ENCODE measurements at regions not wholly inside any gene's neighbourhood (a gene's known extent, or its start where the extent isn't known, plus 50 kb on each side); places are given as distances from the start of the nearest gene placed in this dataset.

DNA sequence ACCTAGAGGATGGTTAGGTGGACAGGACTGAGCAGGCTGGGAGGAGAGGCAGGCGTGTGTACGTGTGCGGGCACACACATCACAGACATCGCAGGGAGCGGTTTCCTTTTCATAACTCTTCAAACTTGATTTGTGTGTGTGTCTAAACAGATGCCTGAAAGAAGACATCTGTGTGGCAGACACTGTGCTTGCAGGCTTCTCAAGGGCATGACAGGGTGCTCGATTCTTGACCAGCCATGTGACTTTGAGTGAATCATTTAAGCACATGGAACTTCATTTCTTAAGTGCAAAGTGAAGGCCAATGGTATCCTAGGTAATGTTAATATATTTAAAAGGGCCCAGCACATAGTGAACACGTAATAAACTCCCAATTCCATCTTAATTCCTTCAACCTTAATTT is 186.5 kb downstream of the SCP2D1 start:
- no peak for DNase-seq

DNA sequence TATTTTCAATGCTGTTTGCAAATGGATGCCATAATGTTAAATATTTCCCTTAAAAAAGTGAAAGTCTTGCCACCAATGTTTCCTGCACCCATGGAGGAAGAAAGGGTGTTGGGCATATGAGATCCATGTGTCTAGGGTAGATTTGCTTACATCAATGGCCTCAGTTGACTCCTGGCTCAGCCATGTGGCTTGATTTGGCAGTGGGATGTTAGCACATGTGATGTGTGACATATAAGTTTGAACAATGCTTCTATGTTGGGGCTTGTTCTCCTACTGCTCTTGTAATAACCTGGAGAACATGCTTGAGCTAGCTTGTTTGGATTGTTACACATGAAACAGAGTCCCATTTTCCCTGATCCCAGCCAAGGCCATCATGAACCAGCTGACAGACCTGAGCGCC is 187.6 kb downstream of the SCP2D1 start:
- no peak for DNase-seq

DNA sequence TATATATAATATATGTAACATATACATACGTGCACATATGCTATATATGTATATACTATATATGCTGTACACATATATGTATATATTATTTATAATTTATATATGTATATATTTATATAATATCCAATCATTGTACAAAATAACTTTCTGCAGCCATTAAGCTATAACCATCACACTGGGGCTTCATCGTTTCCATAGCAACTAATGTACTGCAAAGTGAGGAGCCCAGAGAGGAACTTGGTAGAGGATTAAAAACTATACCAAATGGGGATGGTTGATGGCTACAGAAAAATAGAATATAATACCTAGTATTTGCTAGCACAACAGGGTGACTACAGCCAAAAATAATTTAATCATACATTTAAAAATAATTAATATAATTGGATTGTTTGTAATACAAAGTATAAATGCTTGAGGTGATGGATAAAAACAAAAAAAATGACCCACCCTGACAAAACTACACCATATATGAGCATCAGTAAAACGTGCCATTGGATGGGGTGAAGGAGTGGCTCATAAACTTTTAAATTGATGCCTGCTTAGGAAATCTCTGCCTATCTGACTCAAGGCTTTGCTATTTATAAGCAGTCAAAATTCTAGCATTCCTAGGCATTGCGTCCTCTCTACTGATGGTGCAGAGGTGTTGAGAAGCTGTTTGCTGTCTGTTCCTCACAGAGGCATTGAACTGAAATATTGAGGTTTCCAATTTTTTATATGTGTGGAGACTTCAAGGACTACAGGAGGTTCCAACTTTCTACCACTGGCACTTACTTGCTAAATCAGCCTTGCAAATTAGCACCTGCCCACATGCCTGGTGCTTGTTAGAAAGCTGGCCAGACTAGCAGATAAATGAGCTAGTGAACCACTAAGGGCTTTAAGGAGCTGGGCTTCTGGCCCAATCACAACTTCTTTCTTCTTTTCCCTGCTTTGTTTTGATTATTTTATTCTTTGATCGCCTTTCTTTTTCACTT is 190.1 kb downstream of the SCP2D1 start:
- no peak for DNase-seq

DNA sequence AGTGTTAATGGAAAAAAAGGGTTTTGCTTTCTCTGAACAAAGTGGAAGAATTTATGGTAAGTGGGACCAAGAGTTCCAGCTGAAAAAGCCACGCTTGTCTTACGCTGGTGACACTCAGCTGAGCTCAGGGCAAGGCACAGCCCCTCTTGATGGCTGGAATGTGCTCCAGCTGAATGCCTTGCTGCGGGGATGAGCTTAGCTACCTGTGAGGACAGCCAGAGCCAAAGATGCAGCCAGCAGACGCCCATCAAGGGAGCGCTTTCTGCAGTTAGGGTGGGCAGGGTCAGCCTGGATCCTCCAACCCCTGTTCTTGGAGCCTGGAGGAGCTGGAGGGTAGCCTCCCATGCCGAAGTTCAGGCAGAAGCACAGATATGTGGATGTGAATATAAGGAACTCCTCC is 191.4 kb downstream of the SCP2D1 start:
- DNase-seq: no peak

DNA sequence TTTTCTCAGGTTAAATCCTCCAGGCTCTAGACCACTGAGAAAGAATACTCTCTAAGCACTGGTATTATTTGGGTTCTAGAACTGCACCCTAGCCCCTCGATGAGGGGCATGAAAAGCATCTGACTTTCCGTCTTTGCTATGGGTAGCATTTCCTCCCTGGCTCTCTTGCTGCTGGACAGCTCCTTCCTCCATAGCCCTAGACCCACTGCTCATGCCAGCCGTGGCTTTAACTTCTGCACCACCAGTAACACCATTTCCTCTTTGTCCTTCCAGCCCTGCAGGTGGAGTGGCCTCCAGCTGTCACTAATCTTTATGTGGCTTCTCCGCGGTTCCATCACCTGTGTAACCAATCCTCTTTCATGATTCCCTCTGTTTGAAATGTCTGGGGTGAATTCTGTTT is 194.9 kb downstream of the SCP2D1 start:
- no peak for DNase-seq

DNA sequence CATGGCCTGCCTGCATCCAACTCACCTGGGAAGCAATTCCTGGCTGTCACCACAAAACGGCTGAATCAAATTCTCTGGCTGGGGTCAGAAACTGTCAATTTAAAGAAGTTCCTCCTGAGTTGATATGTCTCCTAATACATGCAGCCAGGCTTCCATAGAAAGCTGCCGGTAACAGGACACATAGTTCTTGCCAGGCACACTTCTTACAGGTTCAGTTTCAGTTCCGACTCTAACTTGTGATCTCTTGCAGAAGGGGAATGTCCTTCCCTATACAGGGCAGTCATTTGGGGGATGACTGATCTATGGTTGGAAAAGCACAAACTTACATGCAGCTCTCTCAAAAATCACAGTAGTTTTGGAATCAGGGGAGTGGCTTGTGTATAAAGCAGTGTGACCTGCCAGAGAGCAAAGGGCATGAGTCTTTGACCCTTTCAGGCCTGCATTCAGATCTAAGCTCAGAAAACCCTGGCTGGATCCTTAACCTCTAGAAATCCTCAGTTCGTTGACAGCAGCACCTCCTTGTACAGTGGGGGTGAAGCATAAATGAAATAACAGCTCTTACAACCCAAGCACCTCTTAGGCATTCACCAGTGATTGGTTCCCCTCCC is 195.6 kb downstream of the SCP2D1 start:
- DNase-seq: no peak

DNA sequence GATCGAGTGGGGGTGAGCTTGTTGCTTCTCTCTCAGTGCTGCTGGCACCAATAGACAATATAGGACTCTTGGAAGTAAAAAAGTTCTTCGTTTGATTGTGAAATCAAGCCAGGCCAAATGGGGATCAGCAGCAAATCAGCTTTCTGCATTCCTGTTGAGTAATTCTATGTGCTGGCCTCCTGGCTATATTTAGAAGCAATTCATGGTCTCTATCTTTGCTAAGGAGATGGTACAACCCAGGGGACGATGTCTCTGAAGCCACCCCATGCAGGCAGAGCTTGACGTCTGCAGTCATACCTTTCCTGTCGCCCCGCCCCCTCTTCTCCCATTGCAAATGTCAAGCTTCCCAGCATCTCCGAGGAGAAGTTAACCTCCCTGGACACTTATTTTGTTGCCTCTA is 199.1 kb downstream of the SCP2D1 start:
- DNase-seq: no peak

DNA sequence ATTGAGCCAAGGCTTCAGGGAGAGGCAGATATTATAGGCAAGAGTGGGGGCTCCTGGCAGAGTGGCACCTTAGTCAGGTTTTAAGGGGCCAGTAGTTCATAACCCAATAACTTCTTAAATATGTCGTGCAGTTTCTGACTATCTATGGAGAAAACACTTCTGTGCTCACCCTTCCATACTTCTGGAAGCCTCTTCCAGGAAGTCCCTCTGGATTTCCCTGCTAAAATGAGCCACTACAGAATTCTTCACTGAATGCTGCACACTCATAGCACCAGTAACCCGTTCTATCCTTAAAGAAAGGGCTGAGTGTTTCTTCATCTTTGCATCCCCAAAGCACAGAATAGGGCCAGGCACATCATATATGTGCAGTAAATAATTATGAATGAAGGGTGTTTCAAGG is 198.5 kb upstream of the SLC24A3 start:
- no peak for DNase-seq

DNA sequence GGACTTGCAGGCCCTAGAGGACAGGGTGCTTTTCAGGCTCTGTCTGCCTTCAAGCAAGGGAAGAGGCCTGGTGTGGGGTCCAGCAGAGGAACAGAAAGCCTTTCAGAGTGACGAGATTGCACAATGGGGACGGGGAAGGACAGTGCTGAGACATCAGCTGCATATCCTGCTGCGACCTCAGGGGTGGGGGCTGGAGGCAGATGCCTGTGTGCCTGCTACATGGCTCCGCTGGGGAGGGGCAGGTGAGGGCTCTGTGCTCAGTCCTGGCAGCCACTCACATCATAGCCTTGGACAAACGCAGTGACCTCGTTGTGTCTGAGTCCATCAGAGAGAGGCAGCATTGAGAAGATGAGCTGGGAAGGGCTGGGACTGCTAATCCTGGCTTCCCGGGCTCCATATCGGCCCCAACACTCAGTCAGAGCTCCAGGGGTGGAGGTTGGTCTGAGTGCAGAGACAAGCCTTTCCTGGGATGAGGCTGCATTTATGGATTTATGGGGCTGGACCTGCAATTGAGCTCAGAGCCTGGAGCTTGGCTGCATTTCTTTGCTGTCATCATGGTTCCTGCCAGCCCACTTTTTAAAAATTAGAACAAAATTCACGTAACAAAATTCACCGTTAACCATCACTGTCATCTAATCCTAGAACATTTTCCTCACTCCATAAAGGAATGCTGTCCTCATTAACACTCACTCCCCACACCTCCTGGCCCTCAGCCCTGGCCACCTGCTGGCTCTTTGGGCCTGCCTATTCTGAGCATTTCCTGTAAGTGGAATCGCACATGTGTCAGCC is 196.9 kb upstream of the SLC24A3 start:
- DNase-seq: no peak

DNA sequence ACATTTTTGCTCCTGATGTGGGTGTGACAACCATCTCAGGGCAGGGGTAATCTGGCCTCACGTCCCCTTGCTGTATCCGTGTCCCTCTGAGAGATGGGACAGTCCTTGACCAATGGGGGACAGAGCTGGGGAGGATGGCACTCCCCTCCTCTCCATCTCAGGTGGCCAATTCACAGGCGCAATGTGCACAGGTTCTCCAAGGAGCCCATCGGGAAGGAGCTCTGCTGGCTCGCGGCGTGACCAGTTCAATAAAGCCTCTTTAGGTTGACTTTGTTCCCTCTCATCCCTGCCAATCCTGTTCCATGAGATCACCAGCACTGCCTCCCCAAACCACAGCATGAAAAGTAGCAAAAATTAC is 196.3 kb upstream of the SLC24A3 start:
- DNase-seq: no peak

DNA sequence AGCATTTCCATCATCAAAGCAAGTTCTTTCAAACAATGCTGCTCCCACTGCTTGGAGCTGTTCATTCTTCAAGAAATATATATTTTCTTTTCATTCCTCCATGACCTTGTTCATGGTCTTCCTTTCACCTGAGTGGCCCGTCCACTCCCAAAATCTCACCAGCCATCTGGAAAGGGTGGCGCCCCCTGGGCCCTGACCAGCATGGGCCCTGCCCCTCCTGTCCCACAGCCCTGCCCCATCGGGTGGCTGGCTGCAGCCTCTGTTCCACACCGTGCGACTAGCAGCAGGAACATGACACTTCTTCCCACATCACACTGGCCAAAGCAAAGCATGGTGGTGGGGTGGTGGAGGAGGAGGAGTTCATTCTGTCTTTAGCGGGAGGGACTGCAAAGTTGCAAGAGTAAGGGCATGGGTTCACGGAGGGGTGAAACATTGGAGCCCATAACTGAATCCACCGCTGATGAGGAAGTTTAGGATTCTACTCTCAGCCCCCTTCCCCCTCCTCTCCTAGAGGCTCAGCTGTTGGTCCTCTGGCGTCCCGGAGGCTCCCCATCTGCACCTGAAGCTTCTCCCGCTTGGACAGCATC is 195.2 kb upstream of the SLC24A3 start:
- DNase-seq: no peak

DNA sequence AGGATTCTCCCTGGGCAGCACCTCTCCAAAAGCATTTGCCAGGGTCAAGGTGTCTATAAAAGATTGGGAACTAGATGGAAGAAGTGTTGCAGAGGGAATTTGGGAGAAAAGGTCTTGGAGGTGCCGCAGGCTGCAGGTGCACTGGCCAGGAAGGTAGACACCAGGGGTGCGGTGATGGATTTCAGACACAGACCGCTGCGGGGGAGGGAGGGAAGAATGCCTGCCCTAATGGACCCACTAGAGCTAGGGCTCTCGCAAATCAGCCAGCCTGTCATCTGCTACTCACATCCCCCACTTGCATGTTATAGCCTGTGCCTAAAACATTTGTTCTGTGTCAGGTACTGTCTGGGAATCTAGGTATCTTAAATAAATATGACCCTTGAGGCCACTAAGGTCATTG is 193.6 kb upstream of the SLC24A3 start:
- peak; percentile 5 for DNase-seq

DNA sequence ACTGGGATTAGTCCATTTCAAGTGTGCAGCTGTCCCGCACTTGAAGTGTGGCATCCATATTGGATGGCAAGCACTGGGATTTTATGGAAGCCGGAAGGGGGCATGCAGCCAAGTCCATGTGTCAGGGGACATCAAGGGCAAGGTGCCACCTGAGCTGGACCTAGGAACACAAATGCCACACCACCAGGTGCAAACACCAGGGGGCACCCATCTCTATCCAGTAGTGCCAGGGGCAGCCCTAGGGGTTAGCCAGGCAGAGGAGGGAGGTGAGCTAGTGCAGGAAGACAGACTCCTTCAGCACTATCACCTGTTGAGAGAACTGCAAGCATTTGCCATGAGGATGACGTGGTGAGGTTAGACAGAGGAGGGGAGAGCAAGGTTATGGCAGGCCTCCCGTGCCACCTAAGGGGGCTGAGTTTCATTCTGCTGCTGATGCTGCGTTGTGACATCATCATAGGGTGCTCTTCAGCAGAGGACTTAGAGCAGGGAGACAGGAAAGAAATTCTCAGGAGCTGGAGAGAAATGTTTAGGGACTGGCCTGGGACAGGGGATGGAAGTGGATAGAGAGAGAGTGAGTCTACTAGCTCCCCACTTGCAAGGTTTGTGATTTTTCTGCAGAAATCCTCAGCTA is 192.6 kb upstream of the SLC24A3 start:
- no peak for DNase-seq

DNA sequence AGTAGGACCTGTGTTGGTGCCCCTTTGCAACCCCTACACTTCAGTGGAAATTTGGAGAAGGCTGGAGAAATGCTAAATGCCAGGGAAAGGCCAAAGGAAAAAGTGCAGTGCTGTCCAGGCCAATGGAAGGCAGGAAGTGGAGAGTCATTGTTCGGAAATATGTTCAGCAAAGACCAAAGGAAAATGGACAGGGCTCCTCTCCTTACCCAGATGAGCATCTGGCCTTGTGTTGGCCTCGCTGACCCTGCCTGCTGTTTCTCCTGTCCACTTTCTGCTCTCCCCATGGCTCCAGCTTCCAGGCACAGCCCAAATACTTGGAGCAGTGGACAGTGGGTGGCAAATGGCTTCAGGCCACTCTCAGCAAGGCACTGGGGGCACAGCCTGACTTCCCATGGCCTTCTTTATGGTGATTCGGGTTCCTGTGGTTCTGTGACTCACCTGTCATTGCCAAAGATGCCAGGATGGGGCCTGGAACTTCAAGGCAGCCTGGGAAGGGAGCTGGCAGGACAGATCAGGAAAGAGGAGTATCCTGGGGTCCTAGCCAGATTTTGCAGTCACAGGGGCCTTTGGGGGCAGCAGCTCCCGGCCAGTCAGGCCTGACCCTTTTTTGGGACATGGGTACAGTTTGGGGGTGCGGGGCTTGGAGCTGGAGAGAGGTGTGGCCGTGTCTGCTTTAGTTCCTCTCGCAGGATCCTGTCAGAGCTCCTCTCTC is 190.9 kb upstream of the SLC24A3 start:
- no peak for DNase-seq

DNA sequence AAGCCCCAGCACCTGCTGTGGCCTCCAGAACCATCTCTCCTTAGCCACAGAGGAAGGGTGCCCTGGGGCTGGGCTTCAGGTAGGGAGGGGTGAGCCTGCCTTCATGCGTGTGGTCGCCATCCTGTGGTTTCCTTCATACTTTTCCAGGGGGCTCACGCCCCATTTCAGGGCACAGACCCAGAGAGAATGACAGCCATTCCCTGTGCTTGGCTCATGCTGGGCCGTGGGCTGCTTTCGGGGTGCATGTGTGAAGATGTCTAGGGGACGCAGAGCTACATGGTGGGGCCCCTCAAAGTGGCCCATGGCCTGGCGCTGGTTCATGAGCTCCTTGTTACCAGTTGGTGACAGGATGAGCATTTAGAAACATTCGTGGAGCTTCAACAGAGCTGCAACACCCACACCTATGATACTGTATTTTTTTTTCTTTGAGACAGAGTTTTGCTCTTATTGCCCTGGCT is 190.3 kb upstream of the SLC24A3 start:
- no peak for DNase-seq

DNA sequence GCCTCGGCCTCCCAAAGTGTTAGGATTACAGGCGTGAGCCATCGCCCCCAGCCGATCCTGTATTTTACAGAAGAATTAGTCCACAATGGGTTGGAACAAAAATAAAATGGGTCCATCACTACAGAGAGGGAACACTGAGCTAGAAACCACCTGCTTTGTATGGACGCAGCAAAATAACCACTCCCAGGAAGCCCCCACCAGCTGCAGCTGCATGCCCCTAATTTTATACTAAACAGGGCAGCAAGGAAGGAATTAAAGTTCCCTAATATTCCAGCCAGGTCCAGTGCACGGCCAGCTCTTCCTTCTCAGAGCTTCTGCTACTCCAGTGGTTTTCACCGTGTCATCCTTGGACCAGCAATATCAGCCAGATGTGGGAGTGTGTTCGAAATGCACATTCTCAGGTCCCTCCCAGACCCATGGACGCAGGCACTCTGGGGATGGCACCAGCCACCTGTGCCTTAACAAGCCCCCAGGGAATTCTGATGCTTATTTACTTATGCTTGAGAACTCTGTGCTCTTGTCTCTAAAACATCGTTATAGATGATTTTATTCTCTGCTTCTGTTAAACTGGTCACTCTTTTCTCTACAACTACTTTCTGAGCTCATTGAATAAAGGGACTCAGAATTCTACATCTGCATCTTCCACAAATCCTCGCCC is 189.5 kb upstream of the SLC24A3 start:
- DNase-seq: no peak

DNA sequence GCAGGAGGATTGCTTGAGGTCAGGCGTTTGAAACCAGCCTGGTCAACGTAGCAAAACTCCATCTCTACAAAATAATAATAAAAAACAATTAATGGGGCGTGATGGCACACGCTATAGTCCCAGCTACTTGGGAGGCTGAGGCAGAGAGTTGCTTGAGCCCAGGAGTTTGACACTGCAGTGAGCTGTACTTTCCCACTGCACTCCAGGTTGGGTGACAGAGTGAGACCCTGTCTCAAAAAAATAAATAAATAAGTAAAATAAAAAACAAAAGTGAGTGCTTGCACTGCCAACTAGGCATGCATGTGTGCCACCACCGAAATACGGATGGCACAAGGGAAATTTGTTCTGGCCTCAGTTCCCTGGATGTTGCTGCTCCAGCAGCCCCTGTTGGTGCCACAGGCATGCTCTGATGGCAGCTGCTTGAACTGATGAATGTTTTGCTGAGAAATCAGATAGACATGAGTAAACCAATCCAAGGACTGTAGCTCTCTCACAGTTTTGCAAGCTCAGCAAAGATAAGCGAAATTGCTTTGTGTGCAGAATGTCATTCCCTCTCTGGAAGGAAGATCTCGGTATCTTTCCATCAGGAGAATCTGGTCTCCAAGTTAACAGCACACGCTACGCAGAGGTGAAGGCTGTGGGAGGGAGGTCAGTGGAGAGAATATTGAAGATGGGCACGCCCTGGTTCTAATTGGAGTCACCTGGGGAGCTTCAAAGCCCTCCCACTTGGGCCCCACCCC is 188.0 kb upstream of the SLC24A3 start:
- no peak for DNase-seq

DNA sequence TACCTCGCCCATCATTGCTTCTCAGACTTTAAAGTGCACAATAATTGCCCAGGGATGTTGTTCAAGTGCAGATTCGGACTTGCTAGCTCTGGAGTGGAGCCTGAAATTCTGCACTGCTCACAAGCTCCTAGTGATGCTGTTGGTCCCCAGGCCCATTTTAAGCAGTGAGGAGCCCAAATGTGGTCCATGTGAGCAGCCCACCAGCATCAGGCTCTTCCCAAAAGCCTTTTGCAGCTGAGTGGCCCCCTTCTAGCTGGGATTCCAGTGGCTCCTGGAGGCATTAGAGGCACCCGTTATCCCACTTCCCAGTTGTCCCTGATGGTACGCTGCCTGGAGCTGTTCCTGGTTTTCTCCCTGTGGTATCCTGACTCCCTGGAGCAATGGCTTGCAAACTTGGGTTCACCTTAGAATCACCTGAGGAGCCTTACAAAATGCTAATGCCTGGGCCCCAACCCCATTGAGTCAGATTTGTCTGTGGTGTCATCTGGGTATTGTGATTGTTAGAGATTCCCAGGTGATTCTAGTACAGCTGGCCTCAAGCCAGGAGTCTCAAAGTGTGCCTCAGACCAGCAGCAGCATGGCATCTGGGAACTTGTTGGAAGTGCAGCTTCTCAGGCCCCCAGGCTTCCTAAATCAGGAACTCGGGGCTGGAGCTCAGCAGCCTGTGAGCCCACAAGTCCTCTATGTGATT is 186.9 kb upstream of the SLC24A3 start:
- DNase-seq: no peak

Data from renal pelvis (tissue), 1 donor.